ENCODE measurements at regions not wholly inside any gene's neighbourhood (a gene's known extent, or its start where the extent isn't known, plus 50 kb on each side); places are given as distances from the start of the nearest gene placed in this dataset.

DNA sequence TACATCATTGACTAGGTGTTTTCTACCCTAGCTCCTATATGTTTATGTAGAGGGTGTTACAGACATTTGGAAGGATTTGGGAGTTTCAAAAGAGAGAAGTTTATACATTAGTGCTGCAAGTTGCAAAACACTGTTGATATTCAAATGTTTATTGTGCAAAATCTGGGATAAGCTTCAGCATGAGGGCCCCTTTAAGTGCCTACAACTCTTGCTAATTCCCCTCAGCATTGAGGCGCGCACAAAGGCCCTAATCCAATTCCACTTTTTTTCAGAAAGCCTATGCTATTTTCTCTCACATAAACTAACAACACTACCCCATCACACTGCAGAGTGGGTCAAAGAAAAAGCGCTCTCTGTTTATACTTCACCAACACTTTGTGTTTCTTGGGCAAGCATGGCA lies 208.0 kb downstream of the NR2F2 start:
- no peak for DNase-seq

GRCh38 chr15:96540283-96540682 lies 209.8 kb downstream of the NR2F2 start:
- DNase-seq: no peak

GRCh38 chr15:96542130-96542770 lies 211.8 kb downstream of the NR2F2 start:
- no peak for DNase-seq

GRCh38 chr15:96544162-96544756 lies 213.8 kb downstream of the NR2F2 start:
- no peak for DNase-seq

DNA sequence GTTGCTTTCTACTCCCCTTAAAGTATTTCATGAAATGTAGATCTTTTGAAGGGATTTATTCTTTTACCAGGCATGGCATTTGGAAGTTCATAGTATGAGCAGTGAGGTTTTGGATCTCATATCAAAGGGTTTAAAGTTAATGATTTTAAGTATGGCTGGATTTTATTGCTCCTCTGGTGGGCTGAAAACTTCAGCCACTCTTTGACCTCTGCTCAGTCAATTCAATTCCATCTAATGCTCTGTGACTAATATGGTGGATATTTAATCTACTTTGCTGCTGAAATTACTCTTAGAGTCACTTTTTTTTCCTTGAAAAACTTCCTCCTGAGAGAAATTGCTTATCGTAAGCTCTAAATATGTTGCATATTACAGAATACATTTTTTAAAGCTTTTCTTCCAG lies 218.6 kb downstream of the NR2F2 start:
- DNase-seq: no peak

DNA sequence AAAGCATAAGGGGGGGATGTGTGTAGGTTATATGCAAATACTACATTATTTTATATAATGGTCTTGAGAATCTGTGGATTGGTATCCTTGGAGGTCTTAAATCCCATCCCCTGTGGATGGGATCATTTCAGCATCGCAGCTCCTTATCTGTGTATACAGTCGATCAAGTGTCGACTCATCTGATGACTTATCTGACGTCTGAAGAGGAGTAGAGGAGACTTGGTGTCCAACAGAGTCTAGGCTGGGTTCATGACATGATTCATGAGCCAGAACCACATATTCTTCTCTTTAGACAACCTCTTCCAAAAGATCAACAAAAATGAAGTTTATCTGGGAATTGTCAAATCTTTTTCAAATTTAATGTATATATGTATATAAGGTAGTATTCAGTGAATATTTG lies 220.7 kb downstream of the NR2F2 start:
- no peak for DNase-seq

DNA sequence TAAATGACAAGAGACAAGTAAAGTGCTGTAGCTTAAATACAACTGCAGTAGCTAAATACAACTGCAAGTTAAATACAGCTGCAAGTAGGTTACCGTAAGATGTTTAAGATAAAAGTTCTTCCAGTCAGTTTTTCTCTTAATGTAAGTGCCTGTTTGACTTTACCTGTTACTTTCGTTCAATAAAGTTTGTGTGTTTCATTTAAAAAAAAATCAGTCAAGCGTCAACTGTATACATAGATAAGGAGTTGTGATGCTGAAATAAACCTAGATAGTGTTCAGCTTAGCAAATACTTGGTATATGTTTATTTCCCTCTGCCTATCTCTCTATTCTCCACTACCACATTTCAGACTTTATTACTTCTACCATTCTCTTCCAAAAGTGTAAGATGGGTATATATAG lies 221.2 kb downstream of the NR2F2 start:
- DNase-seq: no peak

DNA sequence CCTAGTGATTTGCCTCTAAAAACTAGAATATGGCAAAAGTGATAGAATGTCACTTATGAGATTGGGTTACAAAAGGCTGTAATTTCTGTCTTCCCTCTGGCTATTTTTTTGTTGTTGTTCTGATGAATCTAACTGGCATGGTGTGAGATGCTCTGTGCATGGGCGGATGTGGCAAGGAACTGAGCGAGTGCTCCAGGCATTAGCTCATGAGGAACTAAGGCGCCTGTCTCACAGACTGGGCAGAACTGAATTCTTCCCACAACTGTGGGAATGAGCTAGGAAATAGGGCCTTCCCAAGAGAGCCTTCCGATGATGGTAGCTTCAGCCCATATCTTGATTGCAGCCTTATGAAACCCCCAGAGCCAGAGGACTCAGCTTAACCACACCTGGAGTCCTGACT lies 222.5 kb downstream of the NR2F2 start:
- no peak for DNase-seq

DNA sequence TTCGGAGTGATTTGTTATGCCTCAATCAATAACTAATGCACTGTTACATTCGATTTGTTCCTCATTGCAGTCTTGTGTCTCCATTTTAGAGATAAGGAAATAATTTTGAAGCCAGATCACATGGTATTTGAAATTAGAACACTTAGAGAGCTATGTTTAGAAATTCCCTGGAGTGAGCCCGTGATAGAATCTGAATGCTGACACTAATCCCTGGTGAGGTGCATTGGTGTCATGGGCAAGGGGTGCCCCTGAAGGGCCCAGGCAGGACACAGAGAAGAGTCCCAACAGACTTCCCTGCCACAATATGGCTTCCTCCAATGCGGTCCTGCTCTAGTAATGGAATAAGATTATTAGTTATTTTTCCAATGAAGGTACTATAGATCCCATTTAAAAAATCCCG lies 223.0 kb downstream of the NR2F2 start:
- no peak for DNase-seq

- no peak for DNase-seq
Measured at GRCh38 chr15:96553931-96554330, 223.4 kb downstream of the NR2F2 start.

- DNase-seq: no peak
Measured at GRCh38 chr15:96554541-96554940, 224.0 kb downstream of the NR2F2 start.

- DNase-seq: no peak
Measured at GRCh38 chr15:96559087-96559486, 228.6 kb downstream of the NR2F2 start.

GRCh38 chr15:96559631-96560030 lies 229.1 kb downstream of the NR2F2 start:
- no peak for DNase-seq

- no peak for DNase-seq
Measured at GRCh38 chr15:96560246-96560895, 229.9 kb downstream of the NR2F2 start.

DNA sequence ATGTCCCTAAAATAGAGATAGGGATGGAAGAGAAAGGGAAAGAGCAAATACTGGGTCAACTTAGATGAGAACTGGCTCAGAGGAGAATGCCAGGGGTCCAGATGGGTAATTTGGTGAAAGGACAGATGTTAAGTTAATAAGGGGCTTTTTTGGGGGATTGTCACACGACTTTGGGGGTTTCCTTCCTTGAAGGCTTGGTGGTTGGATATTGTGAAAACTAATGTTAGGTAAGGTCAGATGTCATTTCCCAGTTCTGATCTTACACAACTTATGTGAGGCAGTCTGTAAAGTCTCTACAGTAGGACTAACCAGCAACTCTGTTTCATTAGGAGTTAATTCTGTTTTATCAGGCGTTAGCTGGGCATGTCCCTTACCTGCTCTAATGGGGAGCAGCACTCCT lies 231.1 kb downstream of the NR2F2 start:
- DNase-seq: no peak

GRCh38 chr15:96564546-96564945 lies 234.0 kb downstream of the NR2F2 start:
- DNase-seq: no peak

- no peak for DNase-seq
Measured at GRCh38 chr15:96565266-96565665, 234.8 kb downstream of the NR2F2 start.

GRCh38 chr15:96574782-96575181 lies 244.3 kb downstream of the NR2F2 start:
- DNase-seq: no peak

- DNase-seq: no peak
Measured at GRCh38 chr15:96576596-96576995, 246.1 kb downstream of the NR2F2 start.

DNA sequence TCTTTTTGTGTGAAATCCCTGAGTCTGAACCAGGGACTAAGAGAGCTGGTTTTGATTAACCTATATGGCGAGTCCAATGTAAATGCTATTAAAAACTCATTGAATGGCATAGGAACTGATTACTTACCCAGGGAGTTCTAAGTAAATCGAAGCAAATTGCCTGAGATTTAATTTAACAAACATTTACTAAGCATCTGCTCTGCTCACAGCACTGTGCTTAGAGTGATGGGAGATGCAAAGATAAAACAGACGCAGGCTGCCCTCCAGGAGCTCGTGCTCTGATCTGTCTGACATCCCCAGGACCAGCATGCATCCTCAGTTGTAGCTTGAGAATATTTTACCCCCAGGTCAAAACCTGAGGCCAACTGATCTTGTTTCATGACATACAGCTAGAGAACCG lies 247.9 kb downstream of the NR2F2 start:
- DNase-seq: no peak

- no peak for DNase-seq
Measured at GRCh38 chr15:96581371-96581770, 250.9 kb downstream of the NR2F2 start.

DNA sequence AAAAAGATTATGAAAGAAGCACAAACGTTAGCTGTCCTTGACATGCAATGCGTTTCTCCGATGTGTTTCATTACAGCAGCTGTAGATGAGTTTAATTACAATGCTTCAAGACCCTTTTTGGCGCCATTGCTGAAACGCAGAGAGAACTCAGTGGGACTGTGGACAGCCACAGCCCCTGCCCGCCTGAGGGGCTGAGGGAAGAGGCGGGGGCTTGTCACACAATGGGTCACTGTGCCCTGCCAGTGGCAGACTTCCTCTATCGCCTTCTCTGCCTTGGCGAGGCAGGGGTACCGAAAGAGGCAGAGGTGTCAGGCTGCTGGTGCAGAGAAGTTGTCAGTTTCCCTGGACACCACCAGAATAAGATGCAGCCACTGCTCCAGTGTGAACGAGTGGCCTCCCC lies 252.0 kb downstream of the NR2F2 start:
- no peak for DNase-seq

DNA sequence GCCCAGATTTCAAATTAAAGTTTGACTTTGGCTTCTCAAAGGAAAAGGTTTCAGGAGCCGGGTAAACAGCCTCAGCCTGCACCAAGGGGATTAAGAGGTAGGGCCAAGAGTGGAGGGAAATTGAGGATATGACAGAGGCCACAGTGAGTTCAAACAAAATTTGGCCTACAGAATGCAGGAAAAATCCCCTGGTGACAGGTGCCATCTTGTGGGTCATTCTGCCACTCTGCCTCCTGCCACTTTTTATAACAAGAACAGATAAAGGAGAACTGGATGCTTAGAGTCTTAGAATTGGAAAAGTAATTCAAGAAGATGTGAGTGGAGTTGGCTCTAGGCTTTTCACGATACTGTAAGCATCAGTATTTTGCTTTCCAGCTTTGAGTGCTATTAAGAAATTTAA lies 253.2 kb downstream of the NR2F2 start:
- DNase-seq: no peak

DNA sequence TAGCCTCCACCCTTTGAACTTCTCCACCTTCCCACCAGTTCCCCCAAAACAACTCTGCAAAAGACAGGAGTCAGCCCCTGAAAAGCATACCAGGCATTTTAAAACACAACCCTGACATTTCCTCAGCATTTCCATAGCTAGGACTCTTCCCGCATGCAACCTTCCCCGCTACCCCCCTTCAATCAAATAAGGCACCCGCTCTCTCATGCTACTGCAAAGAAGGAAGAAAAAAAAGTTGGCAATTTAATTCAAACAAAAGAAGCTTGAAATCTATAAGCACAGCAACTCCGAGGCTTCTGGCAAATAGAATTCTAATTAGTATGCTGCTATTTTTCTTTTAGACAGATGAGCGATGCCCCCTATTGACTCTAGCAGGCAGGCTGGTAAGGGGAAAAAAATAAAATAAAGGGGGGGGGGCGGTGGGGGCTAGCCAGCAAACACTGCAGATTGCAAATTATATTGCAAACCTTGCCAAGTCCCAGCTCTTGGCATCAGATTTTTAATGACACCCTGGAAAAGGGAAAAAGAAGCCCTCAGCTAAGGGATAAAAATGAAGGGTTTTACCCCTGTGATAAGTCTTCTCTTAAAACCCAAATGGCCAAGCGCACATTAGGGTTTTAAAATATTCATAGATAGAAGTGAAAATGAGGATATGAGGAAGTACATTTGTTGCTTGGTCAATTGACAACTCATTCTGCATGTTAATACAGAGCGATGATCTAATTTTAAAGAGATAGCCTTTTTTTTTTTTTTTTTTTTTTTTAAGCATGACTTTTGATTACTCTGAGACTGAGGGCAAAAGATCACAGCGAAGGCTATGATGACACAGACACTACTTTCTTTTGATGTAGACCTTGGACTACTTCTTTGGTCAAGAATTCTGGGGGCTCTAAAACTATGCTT lies 255.2 kb downstream of the NR2F2 start:
- peak; percentile 28 for DNase-seq
